GM18870 (cell line): ENCODE measurements at regions not wholly inside any gene's neighbourhood (a gene's known extent, or its start where the extent isn't known, plus 50 kb on each side); places are given as distances from the start of the nearest gene placed in this dataset.

Source experiments
- ATAC-seq: cut with Tn5 transposase; IDR thresholded peaks from one replicate; pipeline ENCODE4 v1.9.1; 2021; ENCODE audit warnings: moderate library complexity; ENCODE audit not compliant: unreplicated experiment

DNA sequence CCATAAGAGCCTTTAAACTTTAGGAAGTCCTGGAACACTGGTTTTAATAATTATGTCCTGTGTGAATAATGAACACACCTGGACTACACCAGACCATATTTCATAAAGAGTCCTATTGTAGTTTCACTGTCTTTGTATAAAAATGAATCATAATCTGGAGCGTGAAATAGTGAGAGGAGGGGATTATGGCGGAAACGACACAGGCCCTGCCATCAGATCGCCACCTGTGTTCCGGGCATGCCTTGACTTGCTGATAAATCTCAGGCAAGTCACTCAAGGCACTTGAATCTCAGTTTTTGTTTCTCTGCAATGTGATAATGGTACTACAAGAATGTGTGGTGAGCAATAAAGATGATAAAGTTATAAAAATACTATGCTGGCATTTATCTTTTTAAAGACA, 995.5 kb downstream of the MCTP2 start:
- no peak for ATAC-seq

DNA sequence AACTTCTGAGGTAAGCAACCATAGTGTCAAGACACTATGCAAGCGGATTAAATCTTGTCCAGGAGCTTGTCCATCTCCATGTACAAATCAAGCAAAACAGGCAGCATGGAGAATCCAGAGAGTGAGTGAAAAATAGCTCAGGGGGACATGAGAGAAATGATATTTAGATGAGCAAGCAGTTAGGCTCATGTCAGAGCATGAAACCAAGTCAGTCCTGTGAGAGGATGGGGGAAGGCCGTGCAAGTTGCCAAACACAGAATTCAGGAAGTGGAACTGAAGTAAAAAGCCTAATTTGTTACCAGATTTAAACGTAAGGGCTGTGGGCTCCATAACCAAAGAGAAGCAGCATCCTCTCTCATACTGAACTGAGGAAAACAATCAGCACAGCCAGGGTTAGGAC, 995.9 kb downstream of the MCTP2 start:
- no peak for ATAC-seq

DNA sequence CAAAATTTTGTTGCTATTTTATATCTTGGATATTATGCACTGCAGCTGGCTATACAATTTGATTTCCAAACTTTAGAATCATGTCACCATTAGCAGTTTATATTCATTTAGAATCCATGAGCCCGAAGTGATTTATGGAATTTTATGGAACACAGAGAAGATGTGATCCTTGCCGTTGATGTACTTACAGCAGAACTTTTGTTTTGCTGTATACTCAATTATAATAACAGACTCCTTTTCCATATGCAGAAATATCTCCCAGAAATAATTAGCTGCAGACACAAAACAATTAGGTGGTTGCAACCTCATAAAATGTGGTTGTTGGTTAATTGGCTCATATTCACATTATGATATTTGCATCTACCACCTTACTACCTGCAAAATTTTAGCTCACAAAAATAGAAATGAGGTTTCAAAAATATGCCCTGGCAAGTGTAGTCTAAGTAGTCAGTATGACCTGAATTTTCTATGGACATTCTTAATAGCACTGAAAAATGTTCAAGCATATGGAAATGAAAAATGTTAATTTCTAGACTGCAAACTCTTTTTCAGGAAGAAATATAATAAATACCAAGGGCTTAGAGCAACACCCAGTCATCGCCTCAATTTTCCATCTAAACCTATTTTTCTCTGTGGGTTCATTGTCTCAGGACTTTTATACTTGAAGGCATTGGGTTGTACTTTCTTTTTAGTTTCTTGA, 997.6 kb downstream of the MCTP2 start:
- ATAC-seq = no peak

DNA sequence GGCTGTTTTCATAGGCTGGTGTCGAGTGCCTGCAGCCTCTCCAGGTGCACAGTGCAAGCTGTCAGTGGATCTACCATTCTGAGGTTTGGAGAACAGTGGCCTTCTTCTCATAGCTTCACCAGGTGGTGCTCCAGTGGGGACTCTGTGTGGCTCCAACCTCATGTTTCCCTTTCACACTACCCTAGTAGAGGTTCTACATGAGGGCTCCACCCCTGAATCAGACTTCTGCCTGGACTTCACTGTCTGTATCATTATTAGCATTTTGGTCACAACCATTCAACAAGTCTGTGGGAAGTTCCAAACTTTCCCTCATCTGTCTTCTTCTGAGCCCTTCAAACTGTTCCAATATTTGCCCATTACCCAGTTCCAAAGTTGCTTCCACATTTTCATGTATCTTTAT, 1003.7 kb downstream of the MCTP2 start:
- ATAC-seq = no peak

DNA sequence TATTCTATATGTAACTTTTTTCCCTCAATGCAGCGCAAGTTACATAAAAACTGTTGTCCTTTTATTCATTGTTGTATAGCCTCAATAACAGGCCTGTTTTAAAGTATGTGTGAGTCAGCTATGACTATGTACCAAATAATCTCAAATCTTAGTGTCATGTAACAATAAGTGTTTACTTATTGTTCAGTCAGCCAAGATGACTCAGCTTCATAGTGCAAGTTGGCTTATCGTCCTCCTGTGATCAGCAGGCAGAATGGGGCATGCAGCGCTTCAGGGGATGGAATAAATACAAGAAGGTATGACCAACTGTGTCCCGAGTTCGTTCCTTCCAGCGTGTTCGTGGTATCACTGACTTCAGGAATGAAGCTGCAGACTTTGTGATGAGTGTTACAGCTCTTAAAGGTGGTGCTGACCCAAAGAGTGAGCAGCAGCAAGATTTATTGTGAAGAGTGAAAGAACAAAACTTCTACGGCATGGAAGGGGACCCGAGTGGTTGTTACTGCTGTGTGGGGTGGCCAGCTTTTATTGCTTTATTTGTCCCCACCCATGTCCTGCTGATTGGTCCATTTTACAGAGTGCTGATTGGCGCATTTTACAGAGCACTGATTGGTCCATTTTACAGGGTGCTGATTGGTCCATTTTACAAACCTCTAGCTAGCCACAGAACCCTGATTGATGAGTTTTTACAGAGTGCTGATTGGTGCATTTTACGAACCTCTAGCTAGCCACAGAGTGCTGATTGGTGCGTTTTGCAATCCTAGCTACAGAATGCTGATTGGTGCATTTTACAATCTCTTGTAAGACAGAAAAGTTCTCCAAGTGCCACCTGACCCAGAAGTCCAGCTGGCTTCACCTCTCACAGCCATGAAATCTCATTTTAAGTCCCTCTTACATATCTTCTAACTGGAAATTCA, 1016.0 kb downstream of the MCTP2 start:
- no peak for ATAC-seq

DNA sequence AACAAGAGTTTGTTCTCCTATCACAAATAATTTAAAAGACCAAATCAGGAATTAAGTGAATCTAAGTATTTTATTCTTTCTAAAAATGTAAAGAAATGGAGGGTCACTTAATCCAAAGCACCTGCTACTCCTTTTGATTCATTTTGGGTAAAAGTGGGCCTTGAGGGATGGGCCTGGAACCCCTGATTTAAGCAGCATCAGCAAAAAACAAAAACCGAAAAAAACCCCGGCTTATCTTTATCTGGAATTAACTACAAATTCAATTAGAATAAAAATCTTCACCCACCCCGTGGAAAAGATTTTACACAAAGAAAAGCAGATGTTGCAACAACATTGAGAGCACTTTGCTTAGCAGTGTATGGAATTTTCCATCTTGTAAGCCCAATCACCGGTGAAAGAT, 1018.2 kb downstream of the MCTP2 start:
- ATAC-seq = no peak

DNA sequence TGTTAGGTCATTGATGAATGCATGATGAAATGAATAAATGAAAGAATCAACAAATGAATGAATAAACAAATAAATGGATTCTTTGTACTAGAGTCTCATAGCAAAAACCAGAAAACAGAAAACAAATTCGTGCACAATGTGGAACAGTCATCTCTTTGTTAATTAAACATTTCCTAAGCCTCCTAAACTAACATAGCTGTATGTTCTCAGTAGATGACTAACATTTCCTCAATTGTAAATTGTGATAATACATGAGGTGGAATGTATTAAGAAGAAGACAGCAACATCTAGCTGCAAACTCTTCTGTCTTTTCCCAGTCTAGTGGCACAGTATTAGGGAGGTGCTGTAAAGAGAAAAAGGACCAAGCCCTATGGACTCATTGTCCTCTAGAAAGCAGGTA, 1021.0 kb downstream of the MCTP2 start:
- no peak for ATAC-seq

DNA sequence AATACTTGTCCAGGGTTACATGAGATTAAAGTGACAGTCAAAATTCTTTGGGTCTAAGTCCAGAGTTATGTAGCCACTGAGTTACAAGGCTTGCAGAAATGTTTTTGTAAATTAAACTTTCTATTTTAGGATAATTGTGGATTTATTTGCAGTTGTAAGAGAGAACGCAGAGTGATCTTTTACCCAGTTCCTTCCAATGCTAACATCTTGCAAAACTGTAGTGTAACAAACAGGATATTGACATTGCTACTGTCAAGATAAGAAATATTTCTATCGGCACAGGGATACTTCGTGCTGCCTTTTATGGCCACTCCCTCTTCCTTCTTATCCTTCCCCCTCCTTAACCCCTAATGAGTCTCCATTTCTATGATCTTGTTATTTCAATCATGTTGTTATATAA, 1022.9 kb downstream of the MCTP2 start:
- no peak for ATAC-seq

DNA sequence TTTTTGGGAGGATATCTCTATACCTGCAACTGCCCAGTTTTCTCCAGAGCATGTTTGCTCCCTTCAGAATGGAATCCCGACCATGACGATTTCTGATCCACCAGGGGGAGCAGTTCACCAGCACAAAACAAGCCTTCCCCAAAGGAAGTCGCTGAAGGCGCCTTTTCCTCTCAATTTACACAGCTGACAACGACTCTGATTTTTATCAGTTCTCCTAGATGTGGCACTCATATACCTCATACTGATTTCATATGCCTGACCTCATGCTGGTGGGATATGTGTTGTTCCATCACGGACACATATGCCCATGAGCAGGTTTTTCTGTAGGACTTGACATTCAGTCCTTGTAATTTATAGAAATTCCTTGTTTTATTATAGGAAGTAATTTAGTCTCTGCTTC, 1028.2 kb downstream of the MCTP2 start:
- peak; percentile 78 for ATAC-seq

DNA sequence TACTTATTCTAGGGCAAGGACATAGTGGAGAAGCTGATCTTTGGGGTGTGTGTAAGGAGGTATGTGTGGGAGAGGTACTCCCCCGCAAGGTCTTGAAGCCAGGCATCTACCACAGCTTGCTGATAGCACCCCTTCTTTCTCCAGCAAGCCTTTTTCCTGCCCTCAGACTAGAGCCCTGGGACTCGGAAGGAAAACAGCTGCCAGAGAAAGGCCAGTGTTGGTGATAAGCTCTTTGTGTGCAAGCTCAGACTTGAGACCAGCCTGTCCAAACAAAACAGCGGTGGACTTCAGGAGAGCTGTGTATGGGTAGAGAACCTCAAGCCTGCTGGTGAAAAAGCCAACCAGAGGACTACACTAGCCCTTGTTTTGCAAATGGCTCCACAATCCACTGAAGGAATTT, 1028.6 kb downstream of the MCTP2 start:
- ATAC-seq = no peak

DNA sequence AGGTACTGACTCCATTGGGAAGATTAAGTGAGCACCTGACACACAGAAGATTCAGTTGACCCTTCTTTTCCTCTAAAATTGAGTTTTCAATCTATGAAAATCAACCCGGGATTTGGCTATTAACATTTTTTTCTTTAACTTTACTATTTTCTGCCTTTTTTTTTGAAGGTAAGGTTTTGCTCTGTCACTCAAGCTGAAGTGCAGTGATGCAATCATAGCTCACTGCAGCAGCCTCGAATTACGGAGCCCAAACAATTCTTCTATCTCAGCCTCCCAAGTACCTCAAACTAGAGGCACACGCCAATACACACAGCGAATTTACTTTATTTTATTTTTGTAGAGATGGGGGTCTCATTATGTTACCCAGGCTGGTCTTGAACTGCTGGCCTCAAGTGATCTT, 1029.5 kb downstream of the MCTP2 start:
- no peak for ATAC-seq

DNA sequence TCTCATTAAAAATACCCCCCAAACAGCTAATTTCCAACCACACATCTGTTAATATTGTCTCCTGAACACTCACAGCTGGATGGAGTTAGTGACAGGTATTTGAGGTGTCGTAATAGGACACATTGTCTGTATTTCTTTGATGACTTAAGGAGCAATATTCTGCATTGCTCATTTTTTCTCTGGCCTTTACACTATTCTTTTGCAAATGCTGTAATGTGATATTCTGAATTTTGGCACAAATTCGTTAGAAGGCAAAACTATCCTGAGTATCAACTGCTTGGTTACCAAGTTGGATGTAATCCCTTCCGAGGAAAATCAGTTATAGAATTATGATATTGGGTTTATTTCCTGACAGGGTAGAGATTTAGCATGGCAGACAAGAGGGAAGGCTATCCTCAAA, 1030.2 kb downstream of the MCTP2 start:
- ATAC-seq = no peak

DNA sequence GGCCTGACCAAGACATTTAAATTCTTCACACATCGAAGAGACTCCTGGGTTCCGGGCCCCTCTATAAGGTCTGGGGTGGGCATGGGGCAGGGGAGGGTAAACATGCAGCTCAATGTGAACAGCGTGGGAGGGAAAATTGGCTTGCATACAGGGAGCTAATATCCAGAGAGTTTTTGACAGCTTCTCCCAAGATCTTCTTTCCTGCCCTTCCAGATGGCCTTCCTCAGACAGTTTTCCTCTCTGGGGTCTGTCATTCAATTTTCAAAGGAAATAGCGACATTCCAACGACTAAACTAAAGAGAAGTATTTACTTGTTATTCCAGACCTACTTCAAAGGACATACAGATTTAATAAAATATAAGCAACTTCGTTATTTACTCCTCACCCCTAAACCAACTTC, 1030.6 kb downstream of the MCTP2 start:
- no peak for ATAC-seq

DNA sequence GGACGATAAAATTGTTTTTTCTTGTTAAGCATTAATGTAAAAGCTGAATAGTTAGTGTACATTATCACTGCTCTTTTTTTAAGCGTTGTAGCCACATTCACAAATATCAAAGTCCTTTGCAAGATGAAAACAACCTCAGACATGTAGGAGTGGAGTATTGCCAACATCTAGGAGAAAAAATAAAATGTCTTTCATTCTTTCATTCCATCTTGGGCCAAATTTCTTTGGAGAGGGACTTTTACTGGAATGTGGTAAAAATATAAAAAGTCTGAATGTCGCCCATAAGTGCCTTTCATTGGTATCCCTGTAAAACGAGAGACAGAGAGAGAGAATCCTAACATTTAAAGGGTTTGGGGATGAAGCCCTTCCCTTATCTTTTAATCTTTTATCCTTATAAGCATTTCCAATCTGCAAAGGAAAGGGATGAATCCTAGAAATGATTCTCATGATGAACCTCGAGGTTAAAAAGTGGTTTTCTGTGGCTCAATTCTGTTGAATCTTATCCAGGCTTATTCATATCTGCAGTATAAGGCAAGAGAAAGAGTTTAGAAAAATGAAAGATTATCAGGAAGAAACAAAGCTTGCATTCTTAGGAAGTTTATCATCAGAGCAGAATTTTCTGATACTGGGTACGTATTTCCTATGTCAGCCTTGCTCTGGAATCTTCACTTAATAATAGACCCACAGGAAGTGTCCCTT, 1031.7 kb downstream of the MCTP2 start:
- no peak for ATAC-seq

DNA sequence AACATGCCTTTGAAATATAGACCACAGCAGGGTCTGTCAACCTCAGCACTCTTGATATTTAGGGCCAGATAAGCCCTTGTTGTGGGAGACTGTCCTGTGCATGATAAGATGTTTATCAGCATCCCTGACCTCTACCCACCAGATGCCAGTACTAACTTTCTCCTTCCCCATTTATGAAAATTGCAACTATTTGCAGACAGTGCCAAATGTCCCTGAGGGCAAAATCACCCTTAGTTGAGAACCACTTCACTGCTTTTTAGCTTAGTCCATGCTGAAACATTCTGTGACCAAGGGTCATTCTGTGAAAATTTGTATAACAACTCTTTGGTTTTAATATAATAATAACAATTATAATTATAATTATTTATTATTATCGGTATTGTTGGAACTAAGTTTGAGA, 1032.4 kb downstream of the MCTP2 start:
- ATAC-seq = no peak

DNA sequence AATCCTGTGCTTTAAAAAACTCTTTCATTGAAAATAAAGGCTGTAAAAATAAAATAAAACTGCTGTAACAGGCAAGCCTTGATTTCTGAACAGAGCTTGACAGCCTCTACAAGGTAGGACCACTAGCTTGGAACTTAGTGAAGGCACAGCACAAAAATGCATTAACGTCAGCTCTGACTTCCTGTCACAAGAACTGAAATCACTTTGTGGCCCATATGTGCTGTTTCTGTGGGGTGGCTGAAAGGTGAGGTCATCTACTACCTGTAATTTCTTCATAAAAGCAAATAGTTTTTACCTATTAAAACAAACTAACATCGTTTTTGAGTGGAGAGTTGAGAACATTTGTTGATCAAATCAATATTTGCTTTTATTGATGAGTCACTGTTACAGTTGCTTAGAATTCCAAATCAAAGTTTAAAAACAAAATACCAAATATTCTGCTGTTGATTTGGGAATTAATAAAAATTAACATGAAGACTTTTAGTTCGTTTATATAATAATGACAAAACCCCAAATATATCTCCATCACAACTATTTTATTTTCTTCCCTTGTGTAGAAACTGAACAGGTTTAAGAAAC, 1034.1 kb downstream of the MCTP2 start:
- ATAC-seq = no peak

DNA sequence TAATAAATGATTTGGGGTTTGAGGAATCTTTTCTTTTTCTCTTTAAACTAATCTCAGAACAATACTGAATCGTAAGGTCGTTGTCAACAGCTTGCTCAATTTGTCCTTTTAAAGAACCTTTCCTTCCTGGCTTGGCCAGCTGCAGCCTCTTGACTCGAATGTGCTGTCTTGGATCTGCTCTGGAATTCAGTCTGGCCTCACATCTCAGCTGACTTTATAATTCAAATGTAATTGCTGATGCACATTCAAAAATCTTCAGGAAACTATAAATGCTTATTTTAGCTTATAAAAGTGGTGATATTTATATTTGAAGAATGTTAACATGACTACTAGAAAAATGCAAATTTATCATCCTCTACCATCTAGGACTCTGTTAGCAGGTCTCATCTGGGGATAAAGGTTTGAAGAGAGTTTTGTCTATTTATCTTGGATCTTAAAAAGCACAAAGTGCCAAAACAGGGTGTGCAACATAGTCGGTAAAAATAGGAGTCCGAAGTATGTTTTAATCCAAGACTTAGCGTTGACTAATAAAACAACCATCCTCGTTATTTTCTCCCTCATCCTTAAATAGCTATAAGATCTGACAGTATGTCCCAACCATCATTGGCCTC, 1035.2 kb downstream of the MCTP2 start:
- ATAC-seq = no peak

DNA sequence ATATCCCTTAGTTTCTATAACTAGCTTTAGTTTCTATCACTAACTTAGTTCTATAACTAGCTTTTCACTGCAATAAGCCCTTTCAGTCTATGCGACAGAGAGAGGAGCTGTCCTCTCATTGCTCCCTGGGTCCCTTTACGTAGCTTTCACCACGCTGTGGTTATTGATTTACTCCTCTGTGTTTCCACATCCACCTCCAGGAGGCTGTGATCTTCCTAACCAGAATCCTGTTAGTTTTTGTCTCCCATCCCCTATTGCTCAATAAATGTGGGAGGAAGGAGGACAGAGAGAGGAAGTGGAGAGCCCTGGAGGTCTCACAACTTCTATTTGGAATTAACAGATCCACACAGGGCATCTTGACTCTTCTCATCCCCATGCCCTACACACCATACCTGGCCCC, 1036.1 kb downstream of the MCTP2 start:
- no peak for ATAC-seq

DNA sequence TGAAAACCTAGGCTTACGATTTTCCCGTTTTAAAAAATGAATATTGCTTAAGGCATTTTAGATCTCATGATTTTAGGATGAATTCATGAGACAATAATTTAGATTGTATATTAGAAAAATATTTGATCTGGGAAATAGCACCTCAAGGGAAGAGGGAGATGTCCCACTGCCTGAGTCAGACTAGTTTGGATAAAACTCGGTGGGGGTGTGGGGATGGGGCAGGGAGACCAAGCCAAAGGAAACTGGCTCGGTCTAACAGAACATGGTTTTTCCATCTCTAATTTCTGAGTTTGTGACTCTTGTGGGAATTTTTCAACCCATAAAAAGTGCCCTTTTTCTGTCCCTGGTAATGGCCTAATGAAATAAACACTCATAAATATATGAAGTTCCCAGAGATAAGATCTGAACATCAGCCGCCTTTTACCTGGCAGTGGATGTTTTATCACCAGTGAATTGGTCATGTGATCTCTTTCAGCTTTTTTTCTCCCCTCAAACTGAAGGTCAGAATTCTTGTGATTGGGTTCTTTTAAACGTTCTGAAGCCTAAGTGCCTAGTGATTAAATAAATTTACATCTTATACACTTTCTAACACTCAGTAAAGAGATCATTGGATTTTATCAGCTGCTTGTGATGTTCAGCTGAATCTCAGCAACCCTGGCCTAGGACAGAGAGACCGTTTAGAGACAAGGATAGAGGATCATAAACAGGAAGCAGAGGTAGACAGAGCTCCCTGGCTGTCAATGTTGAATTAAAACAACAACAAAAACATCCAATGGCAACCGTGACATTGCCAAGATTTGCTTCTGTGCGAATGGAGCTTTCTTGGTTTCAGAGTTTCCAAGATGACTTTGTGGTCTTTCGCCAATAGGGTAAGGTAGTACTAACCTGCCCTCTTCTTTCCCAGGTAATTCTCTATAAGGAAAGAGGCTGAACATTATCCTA, 1038.2 kb downstream of the MCTP2 start:
- no peak for ATAC-seq

DNA sequence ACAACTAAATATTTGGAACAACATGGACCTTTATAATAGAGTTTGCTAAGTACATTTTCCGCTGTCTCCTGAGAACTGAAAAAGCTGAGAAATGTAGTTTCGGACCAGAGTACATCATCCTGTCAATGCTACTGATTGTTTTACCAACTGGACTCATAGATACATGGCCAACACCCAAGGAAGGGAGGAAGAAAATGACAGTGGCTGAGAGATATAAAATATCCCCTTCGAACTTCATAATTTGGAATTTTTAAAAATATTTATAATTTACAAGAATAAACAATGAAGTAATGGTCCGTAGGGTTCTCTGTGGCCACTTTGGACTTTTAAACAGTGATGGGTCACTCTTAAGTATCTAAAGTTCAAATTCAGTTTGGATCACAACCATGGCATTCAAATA, 1042.7 kb downstream of the MCTP2 start:
- no peak for ATAC-seq
